HAP-1 (cell line): ENCODE measurements at regions not wholly inside any gene's neighbourhood (a gene's known extent, or its start where the extent isn't known, plus 50 kb on each side); places are given as distances from the start of the nearest gene placed in this dataset.

Experiments used
- DNase-seq, 2 experiments: peaks; one replicate each; pipeline ENCODE4 v3.0.0-alpha.2; 2016 to 2020; ENCODE audit warnings: low spot score in 2 of 2
- H3K27me3 ChIP-seq: fragments of 250-450 bp; sonication (Bioruptor Pico); 2 replicates; pipeline ENCODE4 v1.5.1; 2020; ENCODE audit warnings: low read depth, mild to moderate bottlenecking, moderate library complexity
- H3K36me3 ChIP-seq: fragments of 250-450 bp; sonication (Bioruptor Pico); replicated peaks from 2 replicates; pipeline ENCODE4 v1.5.1; 2020; ENCODE audit warnings: mild to moderate bottlenecking
- H3K4me1 ChIP-seq: fragments of 250-450 bp; sonication (Bioruptor Pico); 2 replicates; pipeline ENCODE4 v1.5.1; 2020; ENCODE audit warnings: mild to moderate bottlenecking
- H3K4me3 ChIP-seq: fragments of 250-450 bp; sonication (Bioruptor Pico); 2 replicates; pipeline ENCODE4 v1.5.1; 2020; ENCODE audit warnings: mild to moderate bottlenecking, moderate library complexity
- H3K9me3 ChIP-seq: fragments of 250-450 bp; sonication (Bioruptor Pico); 2 replicates; pipeline ENCODE4 v1.5.1; 2020; ENCODE audit warnings: mild to moderate bottlenecking, moderate library complexity
- in situ Hi-C: fragments of 300-500 bp; cut with MboI; formaldehyde crosslinking; loops from 3 replicates; pipeline ENCODE4 v1.14.3; 2020; ENCODE audit warnings: low sequenced_read_pairs, inconsistent platforms, mixed read lengths

DNA sequence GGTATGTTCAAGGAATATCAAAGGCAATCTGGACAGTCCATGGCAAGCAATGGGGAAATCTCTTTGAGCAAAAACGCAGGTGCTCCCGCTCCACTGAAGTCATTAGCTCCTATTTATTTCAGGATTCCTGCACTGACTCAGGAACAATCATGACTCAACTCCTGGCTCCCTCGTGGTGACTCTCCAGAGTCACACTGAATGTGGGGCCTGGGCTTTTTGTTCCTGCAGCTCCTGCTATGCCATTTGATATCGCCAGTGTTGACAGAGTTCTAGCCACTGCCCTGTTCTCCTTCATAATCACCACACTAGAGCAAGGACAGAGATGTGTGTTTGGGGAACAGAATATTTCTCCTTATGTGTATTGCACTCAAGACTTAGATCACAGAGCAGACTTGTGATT is 187.2 kb upstream of the ZNF462 start:
- Histone ChIP-seq H3K9me3 (no peaks in the 10 kb centered on the region), H3K36me3 (no peaks in the 10 kb centered on the region), H3K4me3 (no peak overlapping the region), H3K27me3 (no peaks in the 10 kb centered on the region), H3K4me1 (no peaks in the 10 kb centered on the region)
- in situ Hi-C loops, result no loop called here
- no peak for DNase-seq

DNA sequence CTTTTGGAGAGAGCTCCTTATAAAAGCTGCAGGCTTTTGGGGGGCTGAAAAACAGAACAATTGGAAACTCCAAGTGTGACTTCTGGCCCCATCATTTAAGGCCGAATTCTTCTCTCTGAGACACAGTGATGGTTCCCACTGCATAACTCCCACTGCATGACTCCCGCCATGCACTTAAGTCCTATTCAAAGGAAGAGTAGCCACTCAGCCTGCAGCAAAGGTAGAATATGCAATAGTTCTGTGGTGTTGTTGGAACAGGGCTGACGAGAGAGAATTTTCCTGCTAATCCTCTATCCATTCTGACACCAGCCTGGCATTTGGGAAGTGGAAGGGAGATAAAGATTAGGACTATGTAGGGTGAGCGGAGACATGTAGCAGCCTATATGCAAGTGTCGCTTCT is 185.6 kb upstream of the ZNF462 start:
- H3K36me3 ChIP-seq, result no peaks in the 10 kb centered on the region
- DNase-seq, result no peak
- no peak overlapping the region for H3K4me3 ChIP-seq
- in situ Hi-C loops, result no loop called here
- H3K27me3 ChIP-seq, result no peaks in the 10 kb centered on the region
- no peaks in the 10 kb centered on the region for H3K4me1 ChIP-seq
- H3K9me3 ChIP-seq, result no peaks in the 10 kb centered on the region

DNA sequence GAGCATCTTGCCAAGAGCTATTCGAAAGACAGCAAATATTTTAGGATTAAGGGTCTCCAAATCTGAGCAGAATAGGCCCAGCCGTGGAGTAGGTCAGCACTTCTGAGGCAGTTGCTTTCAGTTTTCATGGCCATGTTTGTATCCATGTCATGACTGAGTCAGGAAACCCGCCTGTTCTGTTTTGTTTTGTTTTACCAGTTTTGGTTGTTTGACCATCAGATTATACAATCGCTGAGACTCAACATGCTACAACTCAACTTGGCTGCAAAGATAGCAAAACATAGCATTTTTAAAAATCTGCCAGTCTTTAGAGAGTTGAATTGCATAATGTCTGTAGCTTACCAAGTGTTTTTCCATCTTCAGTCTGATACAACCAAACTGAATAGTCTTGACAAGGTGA is 185.1 kb upstream of the ZNF462 start:
- Histone ChIP-seq H3K27me3 (no peaks in the 10 kb centered on the region), H3K36me3 (no peaks in the 10 kb centered on the region), H3K4me3 (no peak overlapping the region), H3K9me3 (no peaks in the 10 kb centered on the region), H3K4me1 (no peaks in the 10 kb centered on the region)
- no peak for DNase-seq
- in situ Hi-C loops, result no loop called here

DNA sequence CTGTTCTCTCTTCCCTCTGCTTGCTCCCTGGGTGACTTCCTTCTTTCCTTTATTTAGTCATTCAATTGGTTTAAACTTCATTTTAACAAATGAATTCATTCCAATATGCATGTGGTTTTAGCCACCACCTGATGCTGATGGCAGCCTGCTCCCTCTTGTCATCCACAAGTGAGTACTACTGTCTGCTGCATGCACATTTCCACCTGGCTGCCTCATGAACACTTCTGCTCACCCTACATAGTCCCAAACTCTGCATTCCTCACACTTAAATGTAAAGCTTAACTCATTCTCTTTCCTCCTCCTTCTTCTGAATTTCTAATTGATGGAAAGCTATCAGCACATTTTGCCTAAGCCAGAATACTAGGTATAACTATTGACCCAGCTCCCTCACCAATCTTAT is 184.7 kb upstream of the ZNF462 start:
- H3K9me3 ChIP-seq, result no peaks in the 10 kb centered on the region
- in situ Hi-C loops, result no loop called here
- no peaks in the 10 kb centered on the region for H3K27me3 ChIP-seq
- no peaks in the 10 kb centered on the region for H3K4me1 ChIP-seq
- no peak for DNase-seq
- H3K4me3 ChIP-seq, result no peak overlapping the region
- H3K36me3 ChIP-seq, result no peaks in the 10 kb centered on the region

DNA sequence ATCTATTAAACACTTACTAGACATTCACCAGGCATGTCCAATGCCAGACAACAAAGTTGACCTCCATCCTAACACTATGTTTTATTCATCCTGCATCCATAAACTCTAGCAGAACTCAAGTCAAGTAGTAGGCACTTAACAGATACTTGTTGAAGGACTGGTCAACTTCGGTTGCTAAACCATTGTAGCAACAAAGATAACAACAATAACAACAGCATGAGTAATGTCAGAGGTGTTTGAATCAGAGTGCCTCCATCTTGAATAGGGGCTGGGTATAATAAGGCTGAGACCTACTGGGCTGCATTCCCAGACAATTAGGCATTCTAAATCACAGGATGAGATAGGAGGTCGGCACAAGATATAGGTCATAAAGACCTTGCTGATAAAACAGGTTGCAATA is 180.5 kb upstream of the ZNF462 start:
- Histone ChIP-seq H3K27me3 (no peaks in the 10 kb centered on the region; the same call in 1 of the 2 replicates), H3K9me3 (no peaks in the 10 kb centered on the region), H3K36me3 (no peaks in the 10 kb centered on the region), H3K4me1 (no peaks in the 10 kb centered on the region), H3K4me3 (no peak overlapping the region)
- in situ Hi-C loops, result no loop called here
- DNase-seq, result no peak

DNA sequence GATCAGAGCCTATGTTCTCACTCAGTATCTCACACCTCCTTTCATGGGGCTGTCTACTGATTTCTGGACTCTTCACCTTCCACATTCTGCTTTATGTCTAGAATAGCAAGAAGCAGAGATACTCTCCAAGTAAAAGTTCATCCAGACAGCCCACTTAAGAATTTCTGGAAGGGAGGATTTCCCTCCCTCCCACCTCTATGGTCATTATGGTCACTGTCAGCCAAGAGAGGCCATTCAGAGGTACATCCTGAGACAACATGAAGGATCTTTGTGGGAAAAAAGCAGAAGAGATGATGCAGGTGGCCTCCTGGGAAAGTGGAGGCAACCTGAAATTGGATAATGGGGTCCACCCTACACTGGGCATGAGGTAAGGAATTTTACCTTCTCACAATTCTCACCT is 179.5 kb upstream of the ZNF462 start:
- no peak for DNase-seq
- Histone ChIP-seq H3K27me3 (no peaks in the 10 kb centered on the region; the same call in 1 of the 2 replicates), H3K4me1 (no peaks in the 10 kb centered on the region), H3K36me3 (no peaks in the 10 kb centered on the region), H3K4me3 (no peak overlapping the region), H3K9me3 (no peaks in the 10 kb centered on the region)
- in situ Hi-C loops, result no loop called here

DNA sequence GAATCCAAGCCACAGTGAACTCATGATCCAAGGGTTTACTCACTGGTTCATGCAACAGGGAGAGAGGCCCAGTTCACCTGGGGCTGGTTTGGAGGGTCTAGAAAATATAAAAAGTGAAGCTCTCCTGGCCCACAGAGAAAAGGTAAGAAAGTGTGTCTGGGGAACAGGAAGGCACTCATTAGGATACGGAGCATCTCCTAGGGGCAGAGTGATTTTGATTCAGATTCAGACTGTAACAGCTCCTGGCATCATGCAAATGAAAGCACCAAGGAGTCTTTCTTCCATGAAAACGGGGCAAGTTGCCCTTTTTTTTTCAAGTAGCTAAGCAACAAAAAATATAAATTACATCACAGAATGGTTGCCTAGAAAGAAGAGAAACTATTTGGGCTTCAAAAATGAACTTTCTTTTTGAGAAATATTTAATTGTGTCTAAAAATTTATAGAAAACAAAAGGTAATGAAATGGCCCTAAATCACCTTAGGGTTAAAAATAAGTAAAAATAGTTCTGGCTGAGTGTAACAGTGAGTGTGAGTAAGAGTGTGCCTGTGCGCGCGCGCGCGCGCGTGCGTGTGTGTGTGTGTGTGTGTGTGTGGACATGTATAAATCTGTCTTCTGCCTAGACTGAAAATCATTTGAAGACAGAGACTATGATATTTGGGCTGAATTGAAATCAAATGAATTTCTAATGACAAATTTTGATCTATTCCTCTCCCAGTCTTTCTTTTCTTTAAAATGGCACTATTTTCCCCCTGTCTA is 177.8 kb upstream of the ZNF462 start:
- Histone ChIP-seq H3K27me3 (no peaks in the 10 kb centered on the region; the same call in 1 of the 2 replicates), H3K9me3 (no peaks in the 10 kb centered on the region), H3K36me3 (no peaks in the 10 kb centered on the region), H3K4me3 (no peak overlapping the region), H3K4me1 (no peaks in the 10 kb centered on the region)
- in situ Hi-C loops, result no loop called here
- no peak for DNase-seq

DNA sequence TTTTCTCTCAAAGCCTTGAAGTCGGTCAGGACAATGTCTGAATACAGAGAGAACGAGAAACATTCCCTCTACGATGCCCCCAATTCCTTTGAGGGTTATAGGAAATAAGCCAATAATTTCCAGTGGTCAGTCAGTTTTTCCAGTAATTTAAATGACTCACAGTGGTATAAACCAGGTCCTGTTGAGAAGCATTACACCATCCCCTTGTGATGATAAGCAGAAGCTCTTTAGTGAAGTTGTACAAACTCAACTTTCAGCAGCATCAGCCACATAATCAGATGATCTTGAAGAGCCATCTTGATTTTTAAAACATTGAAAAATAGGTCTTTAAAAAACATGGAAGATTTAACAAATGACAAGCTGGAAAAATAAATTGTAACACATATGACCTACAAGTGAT is 173.9 kb upstream of the ZNF462 start:
- in situ Hi-C loops, result no loop called here
- H3K27me3 ChIP-seq, result no peaks in the 10 kb centered on the region; the same call in 1 of the 2 replicates
- H3K36me3 ChIP-seq, result no peaks in the 10 kb centered on the region
- no peak overlapping the region for H3K4me3 ChIP-seq
- H3K9me3 ChIP-seq, result no peaks in the 10 kb centered on the region
- DNase-seq, result no peak
- no peaks in the 10 kb centered on the region for H3K4me1 ChIP-seq

DNA sequence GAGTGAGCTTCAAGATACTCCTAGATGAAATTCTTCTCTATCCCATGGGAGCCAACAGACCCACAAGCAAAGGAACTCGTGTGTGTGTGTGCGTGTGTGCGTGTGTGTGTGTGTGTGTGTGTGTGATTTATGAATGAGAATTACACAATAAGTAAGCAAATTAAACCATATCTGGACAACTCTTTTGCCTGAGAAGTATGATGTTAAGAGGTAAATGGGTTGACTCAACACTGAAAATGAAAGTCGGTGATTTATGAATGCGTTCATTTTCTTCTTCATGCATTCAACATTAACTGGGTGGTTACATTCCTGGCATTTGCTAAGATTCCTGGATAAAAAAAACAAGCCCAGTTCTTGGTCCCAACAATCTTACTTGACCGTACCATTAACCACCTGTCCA is 171.3 kb upstream of the ZNF462 start:
- H3K27me3 ChIP-seq, result no peaks in the 10 kb centered on the region
- DNase-seq, result no peak
- in situ Hi-C loops, result no loop called here
- H3K4me1 ChIP-seq, result no peaks in the 10 kb centered on the region
- H3K9me3 ChIP-seq, result no peaks in the 10 kb centered on the region
- no peaks in the 10 kb centered on the region for H3K36me3 ChIP-seq
- no peak overlapping the region for H3K4me3 ChIP-seq

DNA sequence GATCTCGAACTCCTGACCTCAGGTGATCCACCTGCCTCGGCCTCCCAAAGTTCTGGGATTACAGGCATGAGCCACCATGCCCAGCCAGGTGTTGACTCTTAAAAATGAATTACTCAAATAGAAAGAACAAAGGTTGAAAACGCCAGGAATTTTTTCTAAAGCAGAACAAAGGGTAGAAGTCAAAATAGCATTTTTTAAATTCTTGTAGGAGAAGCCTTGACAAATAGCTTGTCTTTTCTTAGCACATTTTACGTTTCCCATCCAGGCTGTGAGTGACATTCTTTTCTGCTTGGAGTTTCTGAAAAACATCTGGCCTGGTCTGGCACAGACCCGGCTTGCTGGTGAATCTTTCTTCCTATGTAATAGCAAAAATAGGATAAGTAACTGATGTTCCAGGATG is 169.4 kb upstream of the ZNF462 start:
- in situ Hi-C loops, result no loop called here

DNA sequence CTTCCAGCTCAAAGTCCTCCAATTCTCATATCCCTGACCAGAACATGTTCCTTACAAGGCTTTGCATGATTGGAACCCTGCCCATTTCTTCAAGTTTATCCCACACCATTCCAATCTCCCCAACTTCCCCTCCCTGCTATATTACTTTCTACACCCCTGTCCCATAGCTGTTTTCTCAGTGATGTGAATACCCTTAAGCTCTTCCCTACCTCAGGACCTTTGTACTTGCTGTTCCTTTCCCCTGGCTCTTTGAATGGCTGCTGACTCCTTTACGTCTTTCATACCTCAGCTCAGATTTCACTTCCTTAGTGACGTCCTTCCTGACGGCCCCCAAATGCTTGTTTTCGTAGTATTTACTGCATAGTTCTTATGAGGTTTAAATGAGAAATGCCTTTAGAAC is 166.2 kb upstream of the ZNF462 start:
- Histone ChIP-seq H3K4me3 (no peak overlapping the region), H3K36me3 (no peaks in the 10 kb centered on the region), H3K4me1 (no peaks in the 10 kb centered on the region), H3K9me3 (no peaks in the 10 kb centered on the region), H3K27me3 (no peaks in the 10 kb centered on the region)
- in situ Hi-C loops, result no loop called here
- DNase-seq, result no peak

More for the DNA sequence above, 169.4 kb upstream of the ZNF462 start:
- no peaks in the 10 kb centered on the region for H3K36me3 ChIP-seq
- H3K9me3 ChIP-seq, result no peaks in the 10 kb centered on the region
- H3K27me3 ChIP-seq, result no peaks in the 10 kb centered on the region
- H3K4me3 ChIP-seq, result no peak overlapping the region
- peak; percentile 12 to 36 for DNase-seq
- H3K4me1 ChIP-seq, result no peaks in the 10 kb centered on the region

DNA sequence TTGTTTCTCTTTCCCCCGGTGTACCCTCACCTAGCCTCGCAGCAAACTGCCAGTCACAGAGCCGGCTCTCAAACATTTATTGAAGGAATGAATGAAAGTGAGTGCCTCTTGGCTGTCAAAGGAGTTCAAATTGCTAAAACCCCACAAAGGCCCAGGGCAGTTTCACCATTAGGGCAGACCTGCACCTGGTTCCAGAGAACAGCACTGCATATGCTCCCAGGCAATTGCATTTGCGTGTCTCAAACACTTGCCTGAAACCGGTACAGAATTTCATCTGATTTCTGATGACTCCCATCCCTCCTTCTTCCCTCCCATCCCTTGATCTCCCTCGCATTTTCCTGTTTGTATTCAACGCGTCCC is 165.6 kb upstream of the ZNF462 start:
- in situ Hi-C loops, result no loop called here
- no peak overlapping the region for H3K4me3 ChIP-seq

DNA sequence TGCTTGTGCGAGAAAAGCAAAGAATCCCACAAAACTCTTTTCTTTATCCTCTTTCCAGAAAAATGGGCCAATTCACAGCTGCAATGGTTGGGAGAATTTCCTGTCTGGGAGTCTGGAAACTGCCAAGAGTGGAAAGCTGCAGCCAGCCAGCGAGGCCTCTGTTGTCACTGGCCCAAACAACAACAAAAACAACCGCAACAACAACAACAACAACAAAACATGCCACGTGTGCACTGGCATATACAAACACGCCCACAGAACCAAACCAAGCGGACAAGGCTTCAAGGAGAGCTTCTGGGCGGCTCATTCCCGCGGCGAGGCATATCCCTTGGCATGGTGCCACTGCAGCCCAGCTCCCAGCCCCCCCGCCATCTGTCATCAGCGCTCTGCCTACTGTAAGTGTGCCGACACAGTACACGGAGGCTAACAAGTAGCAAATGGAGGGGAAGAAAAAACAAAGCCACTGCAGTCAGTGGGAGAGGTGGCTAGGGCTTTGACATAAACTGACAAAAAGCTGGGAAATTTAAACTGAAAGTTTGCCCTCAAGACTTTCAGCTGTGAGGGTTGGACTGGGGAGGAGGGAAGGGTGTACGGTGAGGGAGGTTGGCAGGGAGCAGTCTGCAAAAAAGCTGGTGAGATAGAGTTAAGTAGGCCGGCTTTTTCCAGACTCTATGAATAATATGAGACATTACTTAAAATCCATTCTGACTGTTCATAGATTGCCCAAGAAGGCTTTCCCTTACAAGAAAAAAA is 165.0 kb upstream of the ZNF462 start:
- peak in 1 of 2 experiments; percentile 26 for DNase-seq
- in situ Hi-C loops, result no loop called here
- Histone ChIP-seq H3K36me3 (no peaks in the 10 kb centered on the region), H3K4me3 (no peak overlapping the region), H3K27me3 (no peaks in the 10 kb centered on the region), H3K9me3 (no peaks in the 10 kb centered on the region), H3K4me1 (no peaks in the 10 kb centered on the region)

More for the DNA sequence above, 165.6 kb upstream of the ZNF462 start:
- Histone ChIP-seq H3K36me3 (no peaks in the 10 kb centered on the region), H3K9me3 (no peaks in the 10 kb centered on the region), H3K4me1 (no peaks in the 10 kb centered on the region), H3K27me3 (no peaks in the 10 kb centered on the region)
- no peak for DNase-seq

DNA sequence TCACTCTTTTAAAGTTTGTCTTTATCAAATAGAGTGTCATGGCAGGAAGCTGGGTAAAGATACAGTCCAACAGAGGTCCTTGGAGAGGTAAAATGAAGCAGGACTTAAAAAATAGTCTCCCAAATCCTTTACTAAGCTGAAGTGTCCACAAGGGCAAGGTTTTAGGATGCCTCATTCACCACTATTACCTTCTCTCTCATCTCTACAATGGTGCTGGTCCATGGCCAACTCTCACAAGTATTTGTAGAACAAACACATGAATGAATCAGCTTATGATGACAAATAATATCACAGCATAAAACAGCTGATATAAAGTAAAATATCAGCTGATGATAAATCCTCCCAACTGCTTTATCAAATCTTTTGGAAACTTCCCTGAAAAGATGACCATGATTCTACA is 162.3 kb upstream of the ZNF462 start:
- Histone ChIP-seq H3K4me1 (no peaks in the 10 kb centered on the region), H3K36me3 (no peaks in the 10 kb centered on the region), H3K27me3 (no peaks in the 10 kb centered on the region), H3K9me3 (no peaks in the 10 kb centered on the region), H3K4me3 (no peak overlapping the region)
- no peak for DNase-seq
- in situ Hi-C loops, result no loop called here
